Ovary (tissue), 7 donors: ENCODE measurements at regions not wholly inside any gene's neighbourhood (a gene's known extent, or its start where the extent isn't known, plus 50 kb on each side); places are given as distances from the start of the nearest gene placed in this dataset.

ENCODE experiments used
- DNase-seq, 5 donors: peaks; one replicate each; pipeline ENCODE4 v3.0.0-alpha.2; 2019 to 2020
- H3K27ac ChIP-seq, 2 donors: fragments of 200-600 bp; one replicate each; pipeline versions ENCODE4 v1.5.1 to v1.8.0; 2019 to 2022
- H3K27me3 ChIP-seq: fragments of 200-600 bp; one replicate; pipeline ENCODE4 v1.8.0; 2022
- H3K36me3 ChIP-seq: fragments of 200-600 bp; sonication (generic); one replicate; pipeline ENCODE4 v1.5.1; 2019
- H3K4me1 ChIP-seq: one replicate; pipeline ENCODE4 v1.8.1; 2013; ENCODE audit warnings: mild to moderate bottlenecking, moderate library complexity; ENCODE audit not compliant: insufficient read depth
- H3K4me3 ChIP-seq: fragments of 200-600 bp; sonication (generic); one replicate; pipeline ENCODE4 v1.5.1; 2017
- H3K9me3 ChIP-seq, 2 donors: fragments of 200-600 bp in 1 of 2; sonication (generic) in 1 of 2; one replicate each; pipeline versions ENCODE4 v1.5.1 to v1.8.1; 2013 to 2019; ENCODE audit warnings: mild to moderate bottlenecking in 1 of 2, moderate library complexity in 1 of 2
- EP300 ChIP-seq: sonication (generic); formaldehyde crosslinking; IDR thresholded peaks from one replicate; pipeline ENCODE4 v1.6.1; 2017; ENCODE audit warnings: antibody characterized with exemption
- POLR2A ChIP-seq: fragments of 450-650 bp; IDR thresholded peaks from one replicate; pipeline ENCODE4 v1.6.1; 2017; ENCODE audit warnings: antibody characterized with exemption, mild to moderate bottlenecking, moderate library complexity
- WGBS, 3 donors: extraction: QIAGEN DNeasy Blood & Tissue Kit in 1 of 3; methylation state at CpG; one replicate each; pipeline versions ENCODE4 v1.1.5 to v1.1.7; 2013 to 2017; 5-methylcytosine and 5-hydroxymethylcytosine counted together
- intact Hi-C, 4 donors: fragments of 100-400 bp; cut with DNase I; formaldehyde crosslinking; loops; one replicate each; pipeline versions ENCODE4 v1.11.0 to v1.15.1; 2022 to 2023
- TF ChIP-seq, protein P1 (sequence below), 3 donors: fragments of 450-650 bp in 2 of 3; fragments of 200-600 bp in 1 of 3; IDR thresholded peaks; one replicate each; pipeline versions ENCODE4 v1.5.1 to v1.8.0; 2016 to 2022; ENCODE audit warnings: antibody characterized with exemption in 3 of 3, mild to moderate bottlenecking in 1 of 3
- donor health status: DM: no; HTN: no; CAD: no; lungs with moderate emphysema.
- donor health status: DM: no; HTN: no; CAD: no.
- donor health status: Bipolar disorder and iron deficiency.
- donor health status: DM: no; HTN: no; CAD: no.
- donor health status: DM: yes; HTN: yes; CAD: no.

DNA sequence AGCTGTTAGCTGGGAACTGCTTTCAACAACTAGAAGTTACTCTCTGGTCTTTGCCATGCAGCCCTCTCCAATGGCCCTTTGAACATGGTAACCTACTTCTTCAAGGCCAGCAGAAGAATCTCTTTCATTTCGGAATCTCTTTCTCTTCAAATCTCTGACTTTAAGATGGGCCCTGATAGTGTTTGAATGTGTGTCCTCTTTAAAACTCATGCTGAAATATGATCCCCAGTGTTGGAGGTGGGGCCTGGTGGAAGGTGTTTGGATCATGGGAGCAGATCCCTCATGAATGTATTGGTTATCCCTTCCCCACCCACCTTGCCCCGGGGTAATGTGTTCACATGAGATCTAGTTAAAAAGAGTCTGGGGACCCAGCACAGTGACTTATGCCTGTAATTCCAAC, 54.5 kb upstream of the SOX13 start:
- H3K4me1 ChIP-seq, result no peaks in the 10 kb centered on the region

More for the DNA sequence above, 54.5 kb upstream of the SOX13 start:
- 57 to 61% (median 59%) methylated on average over 2 of the region's 2 CpGs for WGBS, 3 donors
- Histone ChIP-seq H3K36me3 (no peaks in the 10 kb centered on the region), H3K9me3 (no peaks in the 10 kb centered on the region), H3K27me3 (no peaks in the 10 kb centered on the region), H3K27ac (no peak overlapping the region), H3K4me3 (no peak overlapping the region)
- TF ChIP-seq EP300 (no peak), POLR2A (no peak)
- TF ChIP-seq, protein P1, sequence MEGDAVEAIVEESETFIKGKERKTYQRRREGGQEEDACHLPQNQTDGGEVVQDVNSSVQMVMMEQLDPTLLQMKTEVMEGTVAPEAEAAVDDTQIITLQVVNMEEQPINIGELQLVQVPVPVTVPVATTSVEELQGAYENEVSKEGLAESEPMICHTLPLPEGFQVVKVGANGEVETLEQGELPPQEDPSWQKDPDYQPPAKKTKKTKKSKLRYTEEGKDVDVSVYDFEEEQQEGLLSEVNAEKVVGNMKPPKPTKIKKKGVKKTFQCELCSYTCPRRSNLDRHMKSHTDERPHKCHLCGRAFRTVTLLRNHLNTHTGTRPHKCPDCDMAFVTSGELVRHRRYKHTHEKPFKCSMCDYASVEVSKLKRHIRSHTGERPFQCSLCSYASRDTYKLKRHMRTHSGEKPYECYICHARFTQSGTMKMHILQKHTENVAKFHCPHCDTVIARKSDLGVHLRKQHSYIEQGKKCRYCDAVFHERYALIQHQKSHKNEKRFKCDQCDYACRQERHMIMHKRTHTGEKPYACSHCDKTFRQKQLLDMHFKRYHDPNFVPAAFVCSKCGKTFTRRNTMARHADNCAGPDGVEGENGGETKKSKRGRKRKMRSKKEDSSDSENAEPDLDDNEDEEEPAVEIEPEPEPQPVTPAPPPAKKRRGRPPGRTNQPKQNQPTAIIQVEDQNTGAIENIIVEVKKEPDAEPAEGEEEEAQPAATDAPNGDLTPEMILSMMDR (IDR thresholded peaks at IDR 0.05), result no peak
- intact Hi-C loops, result no loop called here
- no peak for DNase-seq
